Ammon's horn (tissue), 1 donor: ENCODE measurements at regions not wholly inside any gene's neighbourhood (a gene's known extent, or its start where the extent isn't known, plus 50 kb on each side); places are given as distances from the start of the nearest gene placed in this dataset.

Source experiments
- DNase-seq: peaks from one replicate; pipeline ENCODE4 v3.0.0-alpha.2; 2016; ENCODE audit warnings: low spot score

DNA sequence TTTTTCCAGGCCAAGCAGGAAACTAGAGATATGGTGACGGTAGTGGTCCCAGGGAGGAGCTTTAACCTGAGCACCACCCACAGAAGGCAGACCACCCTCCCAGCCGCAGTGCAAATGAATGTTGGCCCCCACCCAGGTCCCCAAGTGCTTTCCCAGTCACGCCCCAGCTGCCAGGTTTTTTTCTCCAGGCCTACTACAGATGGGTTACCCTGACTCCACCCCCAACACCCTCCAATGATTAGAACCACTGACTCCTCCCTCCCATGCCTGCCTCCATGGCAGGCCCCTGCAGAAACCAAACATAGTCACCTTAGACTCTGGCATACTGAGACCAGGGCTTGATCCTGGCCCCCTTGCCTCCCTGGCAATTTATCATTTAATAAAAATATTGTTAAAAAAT, 58.7 kb upstream of the CHST1 start:
- no peak for DNase-seq

DNA sequence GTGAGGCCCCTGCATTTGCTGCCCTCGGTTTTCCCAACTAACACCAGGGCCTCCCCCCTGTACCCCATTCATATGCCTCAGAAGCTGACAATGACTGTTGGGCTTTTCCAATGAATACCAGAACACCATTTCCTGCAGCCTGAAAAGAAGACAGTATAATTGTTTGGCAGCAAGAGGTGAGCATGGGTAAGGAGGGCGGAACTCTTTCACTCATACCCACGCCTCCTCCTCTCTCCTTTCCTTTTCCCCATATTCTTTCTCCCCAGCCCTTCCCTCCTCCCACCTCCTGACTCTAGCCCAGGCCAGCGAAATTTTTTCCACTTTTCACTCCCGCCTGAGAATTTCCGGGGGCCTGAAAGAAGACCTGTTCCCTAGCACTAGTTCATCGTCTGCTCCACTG, 58.0 kb upstream of the CHST1 start:
- DNase-seq: no peak

DNA sequence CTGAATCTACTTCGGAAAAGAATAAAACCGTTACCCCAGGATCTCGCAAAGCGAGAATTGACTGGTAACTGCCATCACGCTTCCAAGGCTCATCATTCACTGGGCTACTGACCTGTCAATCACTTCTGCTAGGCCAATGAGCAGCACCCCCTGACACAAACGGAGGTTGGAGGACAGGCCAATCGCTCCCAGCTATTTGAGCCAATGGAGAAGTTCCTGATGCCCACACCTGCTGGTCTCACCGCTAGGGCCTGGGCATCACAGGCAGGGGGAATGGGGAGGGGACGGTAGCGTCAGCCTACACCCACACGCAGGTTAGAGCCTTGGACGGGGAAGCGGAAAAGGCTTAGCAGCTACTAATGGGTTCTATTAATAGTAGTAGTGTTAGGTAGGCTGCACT, 56.7 kb upstream of the CHST1 start:
- DNase-seq: no peak

DNA sequence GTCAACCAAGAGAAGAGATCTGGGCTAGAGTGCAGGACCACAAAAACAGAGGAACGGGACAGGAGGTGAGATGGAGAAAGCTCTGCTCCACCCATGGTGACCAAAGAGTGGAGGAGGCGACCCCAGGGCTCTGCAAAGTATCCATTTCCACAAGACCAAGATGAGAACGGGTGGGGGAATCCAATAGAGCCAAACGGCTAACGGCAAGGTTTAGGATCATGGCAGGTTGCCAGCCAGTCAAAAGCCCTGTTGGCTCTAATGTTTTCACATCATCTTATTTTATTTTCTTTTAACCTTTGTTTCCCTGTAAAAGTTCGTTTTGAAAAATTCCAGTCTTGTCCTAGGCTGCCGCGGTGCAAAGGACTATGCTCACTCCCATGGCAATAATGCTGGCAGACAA, 52.1 kb upstream of the CHST1 start:
- no peak for DNase-seq

DNA sequence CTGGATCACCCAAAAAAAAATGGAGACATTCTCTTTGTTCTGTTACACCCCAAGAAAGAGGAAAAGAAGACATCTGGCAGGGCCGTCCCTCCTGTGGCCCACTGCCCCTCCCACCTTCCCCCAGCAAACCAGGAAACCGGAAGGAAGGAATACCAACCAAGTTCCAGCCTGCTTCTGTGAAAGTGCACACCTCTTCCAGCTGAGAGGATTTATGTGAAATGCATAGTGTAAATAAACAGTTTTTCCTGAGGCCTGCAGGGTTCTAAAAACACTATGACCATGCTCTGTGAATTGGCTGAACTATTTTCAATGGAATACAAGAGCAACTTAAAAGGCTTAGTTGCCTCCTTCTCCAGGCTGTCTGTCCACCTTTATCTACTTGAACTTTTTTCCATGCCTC, 50.0 kb upstream of the CHST1 start:
- no peak for DNase-seq
